ENCODE measurements at regions not wholly inside any gene's neighbourhood (a gene's known extent, or its start where the extent isn't known, plus 50 kb on each side); places are given as distances from the start of the nearest gene placed in this dataset.

- DNase-seq (ENCODE audit: low read depth), result no peak
- Histone ChIP-seq H3K27me3 (ENCODE audit: control insufficient read depth, insufficient read depth, low read length) (no peaks in the 10 kb centered on the region), H3K36me3 (ENCODE audit: control insufficient read depth, insufficient read depth, low read length) (no peaks in the 10 kb centered on the region), H3K4me3 (ENCODE audit: low read depth, low read length) (no peak overlapping the region)
- TF ChIP-seq, protein P1, sequence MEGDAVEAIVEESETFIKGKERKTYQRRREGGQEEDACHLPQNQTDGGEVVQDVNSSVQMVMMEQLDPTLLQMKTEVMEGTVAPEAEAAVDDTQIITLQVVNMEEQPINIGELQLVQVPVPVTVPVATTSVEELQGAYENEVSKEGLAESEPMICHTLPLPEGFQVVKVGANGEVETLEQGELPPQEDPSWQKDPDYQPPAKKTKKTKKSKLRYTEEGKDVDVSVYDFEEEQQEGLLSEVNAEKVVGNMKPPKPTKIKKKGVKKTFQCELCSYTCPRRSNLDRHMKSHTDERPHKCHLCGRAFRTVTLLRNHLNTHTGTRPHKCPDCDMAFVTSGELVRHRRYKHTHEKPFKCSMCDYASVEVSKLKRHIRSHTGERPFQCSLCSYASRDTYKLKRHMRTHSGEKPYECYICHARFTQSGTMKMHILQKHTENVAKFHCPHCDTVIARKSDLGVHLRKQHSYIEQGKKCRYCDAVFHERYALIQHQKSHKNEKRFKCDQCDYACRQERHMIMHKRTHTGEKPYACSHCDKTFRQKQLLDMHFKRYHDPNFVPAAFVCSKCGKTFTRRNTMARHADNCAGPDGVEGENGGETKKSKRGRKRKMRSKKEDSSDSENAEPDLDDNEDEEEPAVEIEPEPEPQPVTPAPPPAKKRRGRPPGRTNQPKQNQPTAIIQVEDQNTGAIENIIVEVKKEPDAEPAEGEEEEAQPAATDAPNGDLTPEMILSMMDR (IDR thresholded peaks at IDR 0.05; ENCODE audit: insufficient read depth, low read depth, low read length), result no peak
- ChIA-PET POLR2A (interaction anchor here (0.7 kb wide), 1 partner anchor 246 kb away, joined by 3 read pairs; no protein-coding TSS in a partner anchor), CTCF (interaction anchor here (0.6 to 0.9 kb wide), 2 partner anchors 11 to 34 kb away, joined by 3 to 4 read pairs; no protein-coding TSS in a partner anchor)
These were observed 257.4 kb upstream of the ADAMTS9 start for GRCh38 chr3:64945171-64945729.

DNA sequence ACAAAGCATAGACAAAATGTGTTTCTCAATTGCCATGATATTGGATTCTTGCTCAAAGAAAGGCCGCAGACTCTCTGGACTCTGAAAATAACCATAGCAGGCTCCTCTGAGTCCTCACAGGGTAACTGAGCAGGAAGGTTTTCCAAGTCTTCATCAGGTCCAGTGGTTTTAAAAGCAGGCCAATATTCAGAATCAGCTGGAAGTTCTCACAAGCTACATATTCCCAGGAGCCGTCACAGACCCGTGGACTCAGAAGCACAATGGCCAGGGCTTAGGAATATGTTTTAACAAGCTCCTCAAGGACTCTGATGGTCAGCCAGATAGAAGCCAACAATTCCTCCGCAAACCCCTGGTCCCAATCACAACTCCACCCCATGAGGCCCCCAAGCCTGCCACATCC, 256.1 kb upstream of the ADAMTS9 start:
- no peaks in the 10 kb centered on the region for H3K36me3 ChIP-seq (ENCODE audit: control insufficient read depth, insufficient read depth, low read length)
- CTCF ChIA-PET, result interaction anchor here (0.6 kb wide), 1 partner anchor 63 kb away, joined by 3 read pairs; no protein-coding TSS in a partner anchor
- no peak overlapping the region for H3K4me3 ChIP-seq (ENCODE audit: low read depth, low read length)
- TF ChIP-seq, protein P1 (IDR thresholded peaks at IDR 0.05; ENCODE audit: insufficient read depth, low read depth, low read length), result no peak
- no peaks in the 10 kb centered on the region for H3K27me3 ChIP-seq (ENCODE audit: control insufficient read depth, insufficient read depth, low read length)
- POLR2A ChIA-PET, result no interaction called here
- DNase-seq (ENCODE audit: low read depth), result no peak

DNA sequence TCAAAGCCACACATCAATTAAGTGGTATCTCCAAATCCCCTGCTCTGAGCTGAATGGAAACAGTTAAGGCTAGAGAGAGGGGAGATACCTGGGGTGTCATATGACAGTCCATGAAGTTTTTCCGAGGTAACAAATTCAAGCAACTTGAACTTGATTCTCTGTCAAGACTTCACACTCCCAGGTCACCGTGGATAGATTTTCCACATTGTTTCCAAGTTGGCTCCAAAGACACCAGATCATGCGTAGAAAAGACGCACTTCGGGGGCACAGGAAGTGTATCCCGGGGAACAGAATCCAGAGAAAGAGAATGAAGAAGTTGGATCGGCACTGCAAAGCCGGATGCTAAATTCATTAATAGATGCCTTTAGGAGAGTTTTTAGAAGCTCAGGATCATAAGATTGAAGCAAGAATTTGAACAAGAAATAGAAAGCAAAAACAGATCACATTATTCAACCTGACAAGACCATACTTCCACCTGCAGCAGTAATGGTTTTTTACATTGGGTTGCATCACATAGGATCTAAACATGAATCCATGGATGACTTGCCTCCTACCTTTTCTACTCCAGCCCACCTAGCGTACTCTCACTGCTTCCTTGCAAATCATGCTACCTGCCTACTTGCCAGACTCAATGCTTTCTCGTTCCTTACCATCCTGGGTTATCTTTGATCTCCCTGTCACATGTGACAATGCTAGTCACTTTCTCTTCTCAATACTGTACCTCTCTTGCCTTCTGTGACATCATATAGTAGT, 253.0 kb upstream of the ADAMTS9 start:
- no peaks in the 10 kb centered on the region for H3K27me3 ChIP-seq (ENCODE audit: control insufficient read depth, insufficient read depth, low read length)
- TF ChIP-seq, protein P1 (IDR thresholded peaks at IDR 0.05; ENCODE audit: insufficient read depth, low read depth, low read length), result no peak
- H3K36me3 ChIP-seq (ENCODE audit: control insufficient read depth, insufficient read depth, low read length), result no peaks in the 10 kb centered on the region
- POLR2A ChIA-PET, result no interaction called here
- no peak overlapping the region for H3K4me3 ChIP-seq (ENCODE audit: low read depth, low read length)
- CTCF ChIA-PET, result no interaction called here
- DNase-seq (ENCODE audit: low read depth), result no peak

DNA sequence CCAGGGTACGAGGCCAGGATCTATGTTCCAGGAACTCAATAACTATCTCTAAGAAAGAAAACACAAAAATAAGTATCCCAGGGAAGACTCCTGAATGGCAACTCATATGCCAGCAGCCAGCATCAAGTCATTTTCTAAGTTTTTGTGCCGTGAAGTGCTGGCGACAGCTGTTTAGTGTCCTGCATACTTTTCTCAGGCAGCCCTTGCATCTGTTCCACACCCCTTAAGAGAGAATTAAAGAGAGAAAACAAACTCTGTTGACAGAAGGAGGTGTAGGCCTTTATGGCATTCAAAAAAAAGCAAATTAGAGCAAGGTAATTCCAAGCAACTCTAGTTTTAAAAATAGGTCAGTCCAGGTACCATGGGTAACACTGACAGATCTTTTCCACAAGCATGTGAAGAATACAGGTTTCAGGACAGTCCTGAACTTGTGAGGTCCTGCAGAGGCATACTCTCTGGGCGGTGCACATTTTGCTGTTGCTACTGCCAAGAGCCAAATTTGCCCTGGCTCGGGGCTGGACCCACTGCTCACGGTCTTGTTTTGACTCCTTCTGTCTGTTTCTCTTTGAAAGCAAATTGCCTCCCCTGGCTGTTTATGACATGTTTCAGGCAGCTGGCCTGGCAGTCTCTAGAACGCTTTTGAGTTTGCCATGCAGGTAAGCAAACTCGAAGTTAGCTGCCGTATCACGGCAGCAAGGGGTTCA, 252.1 kb upstream of the ADAMTS9 start:
- Histone ChIP-seq H3K27me3 (ENCODE audit: control insufficient read depth, insufficient read depth, low read length) (no peaks in the 10 kb centered on the region), H3K4me3 (ENCODE audit: low read depth, low read length) (no peak overlapping the region), H3K36me3 (ENCODE audit: control insufficient read depth, insufficient read depth, low read length) (no peaks in the 10 kb centered on the region)
- CTCF ChIA-PET, result no interaction called here
- POLR2A ChIA-PET, result no interaction called here
- DNase-seq (ENCODE audit: low read depth), result no peak
- TF ChIP-seq, protein P1 (IDR thresholded peaks at IDR 0.05; ENCODE audit: insufficient read depth, low read depth, low read length), result no peak

DNA sequence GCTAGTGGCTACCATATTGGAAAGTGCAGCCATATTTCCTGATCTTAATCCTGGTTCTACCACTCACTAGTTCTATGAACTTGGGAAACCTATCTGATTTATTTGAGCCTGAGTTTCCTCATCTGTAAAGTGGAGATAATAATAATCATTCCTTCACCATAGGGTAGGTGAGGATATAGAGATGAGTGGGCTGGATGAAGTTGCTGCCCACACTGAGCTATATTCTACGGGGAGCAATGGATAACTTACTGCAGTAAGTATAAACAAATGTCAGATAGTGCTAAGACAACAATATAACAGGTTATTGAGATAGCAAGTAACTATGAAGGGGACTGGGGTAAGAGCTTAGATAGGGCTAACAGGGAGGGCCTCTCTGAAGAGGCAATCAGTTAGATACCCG, 251.5 kb upstream of the ADAMTS9 start:
- TF ChIP-seq, protein P1 (IDR thresholded peaks at IDR 0.05; ENCODE audit: insufficient read depth, low read depth, low read length), result no peak
- CTCF ChIA-PET, result no interaction called here
- Histone ChIP-seq H3K36me3 (ENCODE audit: control insufficient read depth, insufficient read depth, low read length) (no peaks in the 10 kb centered on the region), H3K4me3 (ENCODE audit: low read depth, low read length) (no peak overlapping the region), H3K27me3 (ENCODE audit: control insufficient read depth, insufficient read depth, low read length) (no peaks in the 10 kb centered on the region)
- DNase-seq (ENCODE audit: low read depth), result no peak
- POLR2A ChIA-PET, result no interaction called here

Data from BJ (cell line).